NB4 (cell line): ENCODE measurements at regions not wholly inside any gene's neighbourhood (a gene's known extent, or its start where the extent isn't known, plus 50 kb on each side); places are given as distances from the start of the nearest gene placed in this dataset.

Source experiments
- DNase-seq: peaks from one replicate; pipeline ENCODE4 v3.0.0; 2010; ENCODE audit warnings: low read depth
- H3K4me3 ChIP-seq: one replicate; pipeline ENCODE4 v1.5.1; 2011; ENCODE audit warnings: mild to moderate bottlenecking, low read depth, low read length, moderate library complexity
- MAX ChIP-seq: IDR thresholded peaks from 2 replicates; pipeline ENCODE4 v1.6.1; 2011; ENCODE audit warnings: low read depth, low read length
- MYC ChIP-seq: IDR thresholded peaks from 2 replicates; pipeline ENCODE4 v1.6.1; 2011; ENCODE audit warnings: low read depth, low read length
- POLR2A ChIP-seq: IDR thresholded peaks from 2 replicates; pipeline ENCODE4 v1.6.1; 2011; ENCODE audit warnings: mild to moderate bottlenecking; ENCODE audit not compliant: insufficient read length; ENCODE audit errors: extremely low read depth
- TF ChIP-seq, protein P1 (sequence below): IDR thresholded peaks from one replicate; pipeline ENCODE4 v1.5.1; 2012; ENCODE audit warnings: low read depth, low read length

DNA sequence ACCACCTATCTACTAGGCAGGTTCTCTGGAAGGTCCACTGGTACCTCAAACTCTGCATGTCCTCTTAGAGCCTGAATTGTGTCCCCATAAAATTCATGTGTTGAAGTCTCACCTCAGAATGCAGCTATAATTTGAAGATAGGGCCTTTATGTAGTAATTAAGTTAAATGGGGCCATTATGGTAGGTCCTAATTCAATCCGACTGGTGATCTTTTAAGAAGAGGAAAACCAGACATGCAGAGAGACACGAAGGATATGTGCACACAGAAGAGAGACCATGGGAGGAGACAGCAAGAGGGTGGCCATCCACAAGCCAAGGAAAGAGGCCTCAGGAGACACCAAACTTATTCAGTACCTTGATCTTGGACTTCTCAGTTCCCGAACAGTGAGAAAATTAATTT, 345.4 kb downstream of the ENC1 start:
- TF ChIP-seq POLR2A, result no peak
- TF ChIP-seq, protein P1, sequence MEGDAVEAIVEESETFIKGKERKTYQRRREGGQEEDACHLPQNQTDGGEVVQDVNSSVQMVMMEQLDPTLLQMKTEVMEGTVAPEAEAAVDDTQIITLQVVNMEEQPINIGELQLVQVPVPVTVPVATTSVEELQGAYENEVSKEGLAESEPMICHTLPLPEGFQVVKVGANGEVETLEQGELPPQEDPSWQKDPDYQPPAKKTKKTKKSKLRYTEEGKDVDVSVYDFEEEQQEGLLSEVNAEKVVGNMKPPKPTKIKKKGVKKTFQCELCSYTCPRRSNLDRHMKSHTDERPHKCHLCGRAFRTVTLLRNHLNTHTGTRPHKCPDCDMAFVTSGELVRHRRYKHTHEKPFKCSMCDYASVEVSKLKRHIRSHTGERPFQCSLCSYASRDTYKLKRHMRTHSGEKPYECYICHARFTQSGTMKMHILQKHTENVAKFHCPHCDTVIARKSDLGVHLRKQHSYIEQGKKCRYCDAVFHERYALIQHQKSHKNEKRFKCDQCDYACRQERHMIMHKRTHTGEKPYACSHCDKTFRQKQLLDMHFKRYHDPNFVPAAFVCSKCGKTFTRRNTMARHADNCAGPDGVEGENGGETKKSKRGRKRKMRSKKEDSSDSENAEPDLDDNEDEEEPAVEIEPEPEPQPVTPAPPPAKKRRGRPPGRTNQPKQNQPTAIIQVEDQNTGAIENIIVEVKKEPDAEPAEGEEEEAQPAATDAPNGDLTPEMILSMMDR, result no peak
- TF ChIP-seq MYC, result no peak
- DNase-seq, result no peak

GRCh38 chr5:74294231-74294705, 346.3 kb downstream of the ENC1 start:
- no peak overlapping the region for H3K4me3 ChIP-seq
- no peak for DNase-seq
- TF ChIP-seq, protein P1, result no peak
- TF ChIP-seq MAX (no peak), POLR2A (no peak), MYC (no peak)

More for the DNA sequence above, 345.4 kb downstream of the ENC1 start:
- no peak overlapping the region for H3K4me3 ChIP-seq

GRCh38 chr5:74293182-74293581, 347.3 kb downstream of the ENC1 start:
- H3K4me3 ChIP-seq, result no peak overlapping the region
- no peak for TF ChIP-seq MAX
- TF ChIP-seq POLR2A, result no peak
- TF ChIP-seq, protein P1, result no peak
- TF ChIP-seq MYC, result no peak
- DNase-seq, result no peak

DNA sequence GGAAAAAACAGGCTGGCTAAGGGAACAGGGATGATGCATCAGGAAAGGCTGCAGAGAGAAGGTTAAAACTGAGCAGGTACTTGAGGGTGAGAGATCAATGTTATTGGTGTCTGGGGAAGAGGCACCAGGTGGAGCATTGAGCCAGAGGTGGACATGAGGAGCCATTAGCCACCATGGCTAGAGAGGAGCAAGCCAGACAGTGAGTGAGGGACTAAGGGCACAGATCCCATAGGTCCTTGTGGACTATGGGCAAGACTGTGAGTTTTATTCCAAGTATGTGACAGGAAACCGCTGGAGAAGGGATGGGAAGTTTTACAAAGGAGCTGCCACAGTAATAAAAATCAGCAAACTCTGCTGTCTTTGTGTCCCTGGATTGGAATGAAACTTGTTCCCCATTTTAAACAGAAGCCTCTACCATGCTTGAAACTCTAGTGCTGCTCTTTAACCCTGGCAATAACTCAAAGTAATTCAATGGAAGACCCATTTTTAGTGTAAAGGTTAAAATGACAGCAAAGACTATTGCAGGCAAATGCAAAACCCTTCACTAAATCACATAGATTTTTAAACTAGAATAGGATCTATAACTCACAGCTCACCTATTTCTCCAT, 349.8 kb downstream of the ENC1 start:
- TF ChIP-seq, protein P1, result no peak
- TF ChIP-seq MAX, result no peak
- TF ChIP-seq MYC, result no peak
- no peak for TF ChIP-seq POLR2A
- DNase-seq, result no peak
- H3K4me3 ChIP-seq, result no peak overlapping the region

DNA sequence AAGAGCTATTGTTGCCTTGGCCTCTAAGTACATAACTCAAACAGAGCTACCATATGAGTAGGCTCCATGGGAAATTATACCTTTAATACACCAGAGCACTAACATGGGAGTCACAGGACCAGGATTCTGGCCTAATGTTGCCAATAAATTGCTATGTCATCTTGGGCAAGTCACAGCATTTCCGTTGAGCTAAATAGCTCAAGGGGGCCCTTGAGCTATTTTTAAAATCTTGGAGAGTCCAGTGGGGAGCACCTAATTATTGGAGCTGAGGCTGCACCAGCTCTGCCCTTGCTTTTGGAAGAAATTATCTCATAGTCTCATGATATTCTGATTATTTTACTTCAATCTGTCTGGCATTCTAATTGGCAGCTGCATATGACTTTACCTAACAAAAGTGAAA, 350.8 kb downstream of the ENC1 start:
- no peak for DNase-seq
- H3K4me3 ChIP-seq, result no peak overlapping the region
- TF ChIP-seq MAX, result no peak
- TF ChIP-seq POLR2A, result no peak
- TF ChIP-seq, protein P1, result no peak
- no peak for TF ChIP-seq MYC

GRCh38 chr5:74289238-74289637, 351.3 kb downstream of the ENC1 start:
- TF ChIP-seq POLR2A (no peak), MAX (no peak), MYC (no peak)
- TF ChIP-seq, protein P1, result no peak
- no peak overlapping the region for H3K4me3 ChIP-seq
- DNase-seq, result no peak
